ENCODE measurements at regions not wholly inside any gene's neighbourhood (a gene's known extent, or its start where the extent isn't known, plus 50 kb on each side); places are given as distances from the start of the nearest gene placed in this dataset.

- TF ChIP-seq POLR2A (IDR thresholded peaks at IDR 0.05) (no peak), CTCF (IDR thresholded peaks at IDR 0.05) (no peak), POLR2AphosphoS5 (IDR thresholded peaks at IDR 0.05) (no peak)
Measured at GRCh38 chr18:37975446-37975845, 409.8 kb upstream of the CELF4 start.

Measured in sigmoid colon (tissue), 4 donors.